Chondrocyte (in vitro differentiated cells): ENCODE measurements at regions not wholly inside any gene's neighbourhood (a gene's known extent, or its start where the extent isn't known, plus 50 kb on each side); places are given as distances from the start of the nearest gene placed in this dataset.

Experiments used
- DNase-seq: peaks from one replicate; pipeline ENCODE4 v3.0.0; 2021; ENCODE audit warnings: mixed read lengths, low spot score
- H3K27ac Mint-ChIP-seq: one replicate; pipeline ENCODE4 v1.8.0; 2021; ENCODE audit warnings: mild to moderate bottlenecking, moderate library complexity, mixed read lengths; ENCODE audit not compliant: unreplicated experiment
- H3K27me3 Mint-ChIP-seq: 2 replicates; pipeline ENCODE4 v1.8.0; 2021; ENCODE audit warnings: low read depth, mixed read lengths
- H3K36me3 Mint-ChIP-seq: 2 replicates; pipeline ENCODE4 v1.8.0; 2021; ENCODE audit warnings: low read depth, mixed read lengths
- H3K4me1 Mint-ChIP-seq: 2 replicates; pipeline ENCODE4 v1.8.0; 2021; ENCODE audit warnings: low read depth, mild to moderate bottlenecking, mixed read lengths
- H3K4me3 Mint-ChIP-seq: one replicate; pipeline ENCODE4 v1.8.0; 2021; ENCODE audit warnings: mild to moderate bottlenecking, moderate library complexity, mixed read lengths; ENCODE audit not compliant: unreplicated experiment
- H3K9me3 Mint-ChIP-seq: 2 replicates; pipeline ENCODE4 v1.8.0; 2021; ENCODE audit warnings: low read depth, mixed read lengths
- CTCF ChIP-seq: fragments of 200-600 bp; sonication (generic); IDR thresholded peaks from 2 replicates; pipeline ENCODE4 v1.5.0; 2021; ENCODE audit warnings: antibody characterized with exemption, mild to moderate bottlenecking, moderate library complexity

GRCh38 chr14:26334288-26334687, 263.5 kb downstream of the NOVA1 start:
- Mint-ChIP-seq H3K27me3 (peaks cover 4% of the 10 kb centered on the region), H3K36me3 (no peaks in the 10 kb centered on the region), H3K9me3 (no peaks in the 10 kb centered on the region), H3K4me1 (no peaks in the 10 kb centered on the region), H3K27ac (no peak overlapping the region), H3K4me3 (no peak overlapping the region)
- no peak for DNase-seq
- no peak for TF ChIP-seq CTCF

- no peak overlapping the region for H3K27ac Mint-ChIP-seq
- H3K36me3 Mint-ChIP-seq, result no peaks in the 10 kb centered on the region
- no peak for DNase-seq
- no peaks in the 10 kb centered on the region for H3K4me1 Mint-ChIP-seq
- no peak for TF ChIP-seq CTCF
- no peak overlapping the region for H3K4me3 Mint-ChIP-seq
- H3K9me3 Mint-ChIP-seq, result no peaks in the 10 kb centered on the region
- H3K27me3 Mint-ChIP-seq, result peaks cover 2% of the 10 kb centered on the region
These were observed 264.9 kb downstream of the NOVA1 start for GRCh38 chr14:26332966-26333365.

GRCh38 chr14:26330982-26331381, 266.9 kb downstream of the NOVA1 start:
- H3K27me3 Mint-ChIP-seq, result no peaks in the 10 kb centered on the region
- DNase-seq, result no peak
- H3K4me1 Mint-ChIP-seq, result no peaks in the 10 kb centered on the region
- no peak overlapping the region for H3K27ac Mint-ChIP-seq
- H3K9me3 Mint-ChIP-seq, result peaks cover 4% of the 10 kb centered on the region
- no peak overlapping the region for H3K4me3 Mint-ChIP-seq
- no peaks in the 10 kb centered on the region for H3K36me3 Mint-ChIP-seq
- TF ChIP-seq CTCF, result no peak

GRCh38 chr14:26328791-26329190, 269.0 kb downstream of the NOVA1 start:
- H3K9me3 Mint-ChIP-seq, result peaks cover 4% of the 10 kb centered on the region
- no peaks in the 10 kb centered on the region for H3K36me3 Mint-ChIP-seq
- H3K27me3 Mint-ChIP-seq, result peaks cover 2% of the 10 kb centered on the region
- DNase-seq, result no peak
- TF ChIP-seq CTCF, result no peak
- no peak overlapping the region for H3K27ac Mint-ChIP-seq
- no peak overlapping the region for H3K4me3 Mint-ChIP-seq
- no peaks in the 10 kb centered on the region for H3K4me1 Mint-ChIP-seq

- no peak for TF ChIP-seq CTCF
- DNase-seq, result no peak
- Mint-ChIP-seq H3K4me3 (no peak overlapping the region), H3K27me3 (peaks cover 2% of the 10 kb centered on the region), H3K36me3 (no peaks in the 10 kb centered on the region), H3K27ac (no peak overlapping the region), H3K4me1 (no peaks in the 10 kb centered on the region), H3K9me3 (peaks cover 4% of the 10 kb centered on the region)
These were observed 274.0 kb downstream of the NOVA1 start for GRCh38 chr14:26323869-26324268.
